ENCODE measurements at regions not wholly inside any gene's neighbourhood (a gene's known extent, or its start where the extent isn't known, plus 50 kb on each side); places are given as distances from the start of the nearest gene placed in this dataset.
"Not testable (repeated sequence)": the region's sequence is repeated elsewhere in the genome, so short reads cannot be mapped to it uniquely, and the experiment has no call there.

DNA sequence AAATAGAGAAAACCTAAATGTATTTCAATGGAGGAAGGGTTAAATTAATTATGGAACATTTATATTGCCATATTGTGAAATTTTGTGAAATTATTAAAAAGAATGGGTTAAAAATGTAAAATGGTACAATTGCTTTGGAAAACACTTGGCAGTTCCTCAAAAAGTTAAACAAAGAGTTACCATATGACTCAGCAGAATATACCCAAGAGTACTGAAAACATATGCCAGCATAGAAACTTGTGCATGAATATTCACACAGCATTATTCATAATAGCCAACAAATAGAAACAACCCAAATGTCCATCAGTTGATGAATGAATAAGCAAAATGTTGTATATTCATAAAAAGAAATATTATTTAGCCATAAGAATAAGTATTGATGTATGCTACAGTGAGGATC, 181.0 kb upstream of the MAST4 start:
- no peak for DNase-seq

DNA sequence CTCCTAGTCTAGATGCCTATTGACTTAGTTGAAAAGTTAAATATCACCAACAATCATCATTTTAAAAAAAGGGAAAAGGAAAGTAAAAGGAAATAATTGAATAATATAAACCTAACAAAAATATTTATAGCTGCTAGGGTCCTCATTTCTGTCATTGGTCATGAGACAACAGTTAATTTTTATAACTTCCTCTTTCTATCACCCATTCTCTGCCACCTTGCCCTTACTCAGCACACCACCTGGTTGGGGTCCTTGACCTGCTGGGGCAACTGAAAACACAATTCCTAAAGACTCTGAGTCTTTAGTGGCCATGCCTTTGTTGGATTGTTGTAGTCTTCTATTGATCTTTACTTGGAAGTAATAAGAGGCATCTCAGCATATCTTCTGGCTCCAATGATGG, 179.5 kb upstream of the MAST4 start:
- no peak for DNase-seq

DNA sequence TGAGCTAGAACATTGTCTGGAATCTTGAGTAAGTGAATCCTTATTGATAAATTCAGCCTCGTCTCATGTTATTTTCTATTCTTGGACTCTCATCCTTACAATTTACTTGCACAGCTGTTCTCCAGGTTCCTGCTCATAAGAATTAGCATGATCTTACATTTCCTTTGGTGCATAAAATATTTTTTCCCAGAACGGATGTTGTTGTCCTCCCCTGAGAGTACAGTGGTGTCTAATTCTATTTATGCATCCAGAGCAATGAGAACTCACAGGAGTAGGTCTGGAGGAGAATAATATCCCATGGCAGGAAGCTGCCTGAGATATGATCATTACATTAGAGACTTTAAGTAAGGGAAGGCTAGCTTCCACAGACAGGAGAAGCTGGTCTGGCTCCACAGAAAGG, 178.4 kb upstream of the MAST4 start:
- no peak for DNase-seq

DNA sequence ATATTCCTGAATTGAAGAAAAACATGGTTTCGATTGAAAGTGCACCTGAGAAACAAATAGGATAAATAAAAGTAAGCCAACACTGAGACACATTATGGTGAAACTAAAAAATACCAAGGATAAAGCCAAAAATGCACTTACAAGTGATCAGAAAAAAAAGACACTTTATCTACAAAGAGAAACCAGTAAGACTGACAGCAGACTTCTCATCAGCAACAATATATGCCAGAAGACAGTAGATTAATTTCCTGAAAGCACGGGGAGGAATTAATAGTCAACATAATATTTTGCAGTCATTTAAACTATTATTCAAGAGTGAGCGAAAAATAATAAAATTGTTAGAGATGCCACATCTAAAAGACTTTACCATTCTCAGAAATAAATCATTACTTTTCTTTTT, 172.7 kb upstream of the MAST4 start:
- no peak for DNase-seq

DNA sequence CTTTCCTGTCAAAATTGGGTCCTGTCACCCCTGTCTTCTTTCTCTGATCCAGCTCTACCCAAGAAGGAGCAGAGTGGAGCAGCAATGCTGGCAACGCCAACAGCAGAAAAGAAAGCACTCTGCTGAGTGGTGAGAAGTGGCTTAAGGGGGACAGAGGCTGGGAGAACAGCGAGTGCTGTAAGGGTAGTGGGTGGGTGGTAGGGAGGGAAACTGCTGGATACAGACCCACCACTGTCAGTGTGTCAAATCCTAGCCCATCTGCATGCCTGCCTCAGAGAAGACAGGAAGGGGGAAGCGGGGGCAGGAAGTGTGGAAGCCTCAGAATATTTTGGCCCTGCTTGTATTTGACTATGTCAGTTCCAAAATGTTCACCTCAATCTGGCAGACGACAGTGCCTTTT, 170.4 kb upstream of the MAST4 start:
- DNase-seq: no peak

DNA sequence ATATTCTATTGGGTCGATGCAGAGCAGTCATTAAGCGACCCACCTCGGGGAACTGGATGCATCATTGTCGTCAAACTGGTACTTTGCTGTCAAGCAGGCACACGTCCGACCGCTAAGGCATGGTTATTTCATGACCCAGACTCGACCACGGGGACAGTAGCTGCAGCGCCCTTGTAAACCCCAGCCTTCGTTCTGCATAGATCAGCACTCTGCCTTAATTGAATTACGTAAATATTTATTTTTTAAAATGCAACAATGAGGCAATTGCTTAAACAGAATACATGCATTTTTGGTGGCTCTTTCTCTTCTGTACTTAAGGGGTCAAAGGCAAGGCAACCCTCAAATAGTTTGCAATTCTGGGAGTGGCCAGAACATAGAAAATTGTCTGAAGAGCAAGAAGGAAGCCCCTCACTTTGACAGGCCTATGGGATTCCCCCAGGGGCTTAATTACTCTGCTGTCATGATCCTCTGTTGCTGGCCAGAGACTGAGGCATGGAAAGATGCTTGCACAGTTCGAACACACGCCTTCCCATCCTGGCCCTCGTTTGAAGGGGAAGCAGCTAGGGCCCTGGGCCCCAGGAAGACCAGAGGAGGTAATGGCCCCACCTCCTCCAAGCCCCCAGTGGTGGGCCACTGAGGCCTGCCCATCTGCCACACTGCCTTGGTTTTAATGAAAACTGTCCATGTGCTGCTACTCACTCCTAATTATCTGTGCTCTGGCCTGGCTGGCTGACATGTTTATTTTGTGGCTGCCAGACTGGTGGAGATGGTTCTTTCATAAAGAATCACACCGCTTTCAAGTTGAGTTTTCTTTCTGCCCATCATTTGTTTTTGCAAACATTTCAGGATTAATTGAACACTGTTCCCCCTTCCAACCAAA, 169.7 kb upstream of the MAST4 start:
- DNase-seq: no peak

DNA sequence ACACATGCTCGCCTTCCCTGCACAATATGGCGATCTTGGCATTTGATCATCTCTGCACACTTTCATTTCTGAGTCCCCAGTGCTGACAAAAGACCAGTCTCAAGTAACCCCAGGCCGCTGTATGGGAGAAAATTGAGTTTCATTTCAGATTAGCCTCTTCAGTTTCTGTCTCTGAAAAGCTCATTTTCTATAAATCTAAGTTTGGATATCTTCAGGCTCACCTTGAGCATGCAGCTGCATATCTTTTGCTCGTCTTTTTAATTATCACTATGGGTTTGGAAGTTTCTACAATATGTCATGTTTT, 169.1 kb upstream of the MAST4 start:
- DNase-seq: no peak

DNA sequence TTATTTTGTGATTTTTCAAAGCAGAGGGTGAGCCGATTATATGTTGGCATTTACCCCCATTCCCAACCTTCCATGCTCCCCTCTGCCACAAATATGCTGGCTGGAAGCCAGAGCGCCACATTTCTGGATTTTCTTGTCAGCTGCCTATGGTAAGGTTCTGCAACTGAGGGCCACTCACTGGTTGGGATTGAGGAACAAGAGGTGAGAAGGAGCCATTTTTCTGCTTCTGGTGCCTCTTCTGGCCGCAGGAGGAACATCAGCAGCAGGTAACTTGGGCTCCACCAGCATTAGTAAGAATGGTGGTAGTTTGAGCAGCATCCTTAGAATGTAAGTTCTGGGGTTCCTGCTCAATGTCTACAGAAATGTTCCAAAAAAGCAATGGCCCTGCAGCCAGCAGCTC, 159.5 kb upstream of the MAST4 start:
- no peak for DNase-seq

DNA sequence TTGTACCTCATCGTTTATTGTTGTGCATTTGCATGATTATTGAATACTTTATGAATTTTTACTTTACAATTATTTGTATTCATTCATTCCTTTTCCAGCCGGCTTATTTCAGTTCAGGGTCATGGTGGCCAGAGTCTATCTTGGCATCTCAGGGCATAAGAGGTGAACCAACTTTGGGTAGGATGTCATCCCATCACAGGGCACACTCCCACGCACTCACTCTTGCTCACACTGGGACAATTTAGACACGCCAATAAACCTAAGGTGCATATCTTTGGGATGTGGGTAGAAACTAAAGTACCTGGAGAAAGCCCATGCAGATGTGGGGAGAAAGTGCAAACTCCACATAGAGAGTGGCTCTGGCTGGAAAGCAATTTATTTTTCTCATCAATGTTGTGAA, 158.1 kb upstream of the MAST4 start:
- no peak for DNase-seq

DNA sequence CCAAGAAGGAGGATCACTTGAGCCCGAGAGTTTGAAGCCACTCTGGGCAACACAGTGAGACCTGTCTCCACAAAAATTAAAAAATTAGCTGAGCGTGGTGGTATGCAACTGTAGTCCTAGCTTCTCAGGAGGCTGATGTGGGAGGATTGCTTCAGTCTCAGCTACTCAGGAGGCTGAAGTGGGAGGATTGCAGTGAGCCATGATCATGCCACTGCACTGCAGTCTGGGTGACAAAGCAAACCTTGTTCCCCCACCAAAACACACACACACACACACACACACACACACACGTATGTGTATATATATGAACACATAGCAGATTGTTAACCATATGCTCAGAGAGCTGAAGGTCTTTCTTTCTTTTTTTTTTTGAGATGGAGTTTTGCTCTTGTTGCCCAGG, 157.5 kb upstream of the MAST4 start:
- DNase-seq: no peak

DNA sequence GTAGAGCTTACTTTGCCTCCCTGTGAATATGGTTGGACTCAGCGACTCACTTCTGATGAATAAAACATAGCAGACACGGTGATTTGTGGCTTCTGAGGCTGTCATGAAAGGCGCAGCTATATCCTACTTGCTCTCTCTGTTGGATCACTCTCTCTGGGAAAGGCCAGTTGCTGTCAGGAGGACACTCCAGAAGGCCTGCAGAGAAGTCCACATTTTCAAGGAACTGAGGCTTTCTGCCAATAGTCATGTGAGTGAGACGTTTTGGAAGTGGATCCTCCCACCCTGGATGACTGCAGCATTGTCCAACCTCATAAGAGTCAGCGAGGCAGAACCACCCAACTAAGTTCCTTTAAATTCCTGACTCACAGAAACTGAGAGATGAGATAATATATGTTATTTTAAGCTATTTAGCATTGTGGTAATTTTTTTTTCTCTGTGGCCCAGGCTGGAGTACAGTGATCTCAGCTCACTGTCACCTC, 156.0 kb upstream of the MAST4 start:
- no peak for DNase-seq

DNA sequence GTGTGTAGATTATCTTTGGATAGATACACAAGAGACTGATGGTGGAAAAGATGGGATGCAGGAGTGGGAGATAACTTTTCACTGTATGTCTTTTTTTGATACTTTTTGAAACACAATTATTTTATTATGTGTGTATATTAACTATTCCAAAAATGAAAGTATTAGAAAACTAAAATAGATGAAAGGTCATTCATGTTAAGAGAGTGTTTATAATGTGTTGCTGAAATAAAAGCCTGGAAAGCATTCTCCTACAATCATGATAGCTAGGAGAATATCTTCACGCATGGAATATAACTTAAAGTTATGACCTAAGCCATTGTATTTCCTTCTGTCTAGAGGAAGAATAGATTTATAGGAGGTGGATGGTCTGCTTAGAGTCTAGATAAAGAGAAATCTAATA, 154.8 kb upstream of the MAST4 start:
- no peak for DNase-seq

DNA sequence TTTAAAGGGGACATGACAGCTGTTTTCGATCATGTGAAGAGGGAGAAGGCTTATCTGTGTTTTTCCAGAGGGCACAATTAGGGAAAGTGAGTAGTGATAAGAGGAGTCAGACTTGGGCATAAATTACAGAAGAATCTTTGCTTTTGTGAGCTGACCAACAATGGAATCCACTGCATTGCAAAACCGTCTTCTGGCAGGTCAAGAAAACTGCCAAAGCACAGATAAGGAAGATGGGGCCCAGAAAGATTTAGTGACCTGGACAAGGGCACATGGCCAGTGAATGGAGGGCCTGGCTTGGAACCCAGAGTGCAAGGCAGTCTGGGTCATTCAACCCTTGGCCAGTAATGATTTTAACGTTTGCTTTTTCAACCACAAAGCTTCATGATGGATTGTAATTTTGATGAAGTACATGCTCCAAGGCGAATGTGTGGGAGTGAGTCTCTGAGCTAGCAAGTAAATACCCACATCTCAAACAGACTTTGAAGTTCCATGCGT, 153.2 kb upstream of the MAST4 start:
- DNase-seq: peak; percentile 60

DNA sequence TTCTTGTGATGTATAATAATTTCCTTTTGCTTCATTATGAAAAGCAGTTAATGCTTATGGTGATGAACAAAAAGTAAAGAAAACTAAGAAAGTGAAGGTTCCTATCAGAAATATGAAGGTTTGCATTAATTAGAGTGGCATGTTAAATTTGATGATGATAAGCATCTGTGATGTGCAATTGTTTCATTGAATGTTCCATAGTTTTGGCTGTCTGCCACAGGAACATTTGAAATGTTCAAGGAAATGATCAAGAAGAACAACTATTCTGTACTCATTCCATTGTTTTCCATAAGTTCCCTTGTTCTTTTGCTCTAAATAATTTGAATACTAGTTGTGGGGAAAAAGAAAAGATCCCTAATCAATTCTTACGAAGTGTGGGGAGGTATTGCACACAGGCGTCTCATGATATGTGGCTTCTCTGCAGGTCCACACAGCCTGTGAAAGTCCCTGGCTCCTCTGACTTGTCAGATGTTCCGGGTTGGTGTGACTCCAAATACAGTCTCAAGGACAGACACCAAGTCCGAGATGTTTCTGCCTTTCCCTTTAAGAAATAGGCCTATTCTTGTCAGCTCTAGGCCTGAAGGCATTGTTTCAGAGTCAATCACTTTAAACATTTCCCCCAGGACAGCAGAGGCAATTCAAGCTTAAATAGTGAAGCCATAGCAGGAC, 152.6 kb upstream of the MAST4 start:
- DNase-seq: peak; percentile 33

DNA sequence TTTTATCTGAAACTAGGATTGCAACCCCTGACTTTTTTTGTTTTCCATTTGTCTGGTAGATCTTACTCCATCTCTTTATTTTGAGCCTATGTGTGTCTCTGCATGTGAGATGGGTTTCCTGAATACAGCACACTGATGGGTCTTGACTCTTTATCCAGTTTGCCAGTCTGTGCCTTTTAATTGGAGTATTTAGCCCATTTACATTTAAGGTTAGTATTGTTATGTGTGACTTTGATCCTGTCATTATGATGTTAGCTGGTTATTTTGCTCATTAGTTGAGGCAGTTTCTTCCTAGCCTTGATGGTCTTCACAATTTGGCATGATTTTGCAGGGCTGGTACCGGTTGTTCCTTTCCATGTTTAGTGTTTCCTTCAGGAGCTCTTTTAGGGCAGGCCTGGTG, 148.1 kb upstream of the MAST4 start:
- not testable (repeated sequence) for DNase-seq

DNA sequence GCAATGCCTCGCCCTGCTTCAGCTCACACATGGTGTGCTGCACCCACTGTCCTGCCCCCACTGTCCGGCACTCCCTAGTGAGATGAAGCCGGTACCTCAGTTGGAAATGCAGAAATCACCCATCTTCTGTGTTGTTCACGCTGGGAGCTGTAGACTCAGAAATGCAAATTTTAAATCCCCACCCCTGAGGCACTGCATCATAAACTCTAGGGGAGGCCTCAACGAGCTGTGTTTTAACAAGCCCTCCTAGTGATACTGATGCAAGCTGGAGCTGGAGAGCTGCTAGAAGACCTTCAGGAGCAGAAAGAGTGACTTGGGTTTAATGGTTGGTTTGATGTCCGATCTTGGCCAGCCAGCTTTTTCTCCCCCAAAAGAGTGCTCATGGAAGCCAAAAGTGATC, 146.0 kb upstream of the MAST4 start:
- no peak for DNase-seq

DNA sequence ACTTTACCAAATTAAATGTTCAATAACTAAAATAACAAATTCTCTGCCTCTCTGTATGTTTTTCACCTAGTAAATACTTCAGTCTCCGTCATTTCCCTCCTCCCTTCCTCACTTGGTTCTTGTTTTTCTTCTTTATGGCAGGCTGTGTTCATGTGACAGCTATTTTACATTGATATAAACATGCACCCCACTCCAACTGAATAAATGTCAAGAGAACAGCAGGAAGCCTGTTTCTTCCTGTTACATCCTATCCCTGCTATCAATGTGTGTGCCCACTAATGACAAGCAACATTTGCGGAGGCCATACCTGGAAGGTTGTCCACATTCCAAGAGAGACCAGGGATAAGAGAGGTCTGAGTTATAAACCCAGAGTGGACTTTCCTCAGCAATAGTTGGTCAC, 145.2 kb upstream of the MAST4 start:
- no peak for DNase-seq

DNA sequence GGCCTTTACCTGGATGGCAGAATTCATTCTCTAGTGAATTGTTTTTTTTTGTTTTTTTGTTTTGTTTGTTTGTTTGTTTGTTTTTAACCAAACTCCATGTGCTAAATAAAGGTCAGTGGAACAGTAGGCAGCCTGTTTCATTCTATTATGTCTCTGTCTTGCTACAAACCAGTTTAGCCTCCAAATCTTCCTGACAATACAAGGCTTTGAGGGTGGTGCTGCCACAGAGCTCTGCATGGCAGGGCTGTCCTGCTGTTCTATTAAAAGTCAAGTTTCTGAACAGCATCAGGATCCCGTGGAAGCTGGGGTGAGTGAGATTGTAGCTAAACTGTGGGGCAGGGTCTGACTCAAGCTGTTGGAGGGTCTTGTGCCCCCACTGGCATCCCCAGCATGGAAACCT, 144.1 kb upstream of the MAST4 start:
- no peak for DNase-seq

DNA sequence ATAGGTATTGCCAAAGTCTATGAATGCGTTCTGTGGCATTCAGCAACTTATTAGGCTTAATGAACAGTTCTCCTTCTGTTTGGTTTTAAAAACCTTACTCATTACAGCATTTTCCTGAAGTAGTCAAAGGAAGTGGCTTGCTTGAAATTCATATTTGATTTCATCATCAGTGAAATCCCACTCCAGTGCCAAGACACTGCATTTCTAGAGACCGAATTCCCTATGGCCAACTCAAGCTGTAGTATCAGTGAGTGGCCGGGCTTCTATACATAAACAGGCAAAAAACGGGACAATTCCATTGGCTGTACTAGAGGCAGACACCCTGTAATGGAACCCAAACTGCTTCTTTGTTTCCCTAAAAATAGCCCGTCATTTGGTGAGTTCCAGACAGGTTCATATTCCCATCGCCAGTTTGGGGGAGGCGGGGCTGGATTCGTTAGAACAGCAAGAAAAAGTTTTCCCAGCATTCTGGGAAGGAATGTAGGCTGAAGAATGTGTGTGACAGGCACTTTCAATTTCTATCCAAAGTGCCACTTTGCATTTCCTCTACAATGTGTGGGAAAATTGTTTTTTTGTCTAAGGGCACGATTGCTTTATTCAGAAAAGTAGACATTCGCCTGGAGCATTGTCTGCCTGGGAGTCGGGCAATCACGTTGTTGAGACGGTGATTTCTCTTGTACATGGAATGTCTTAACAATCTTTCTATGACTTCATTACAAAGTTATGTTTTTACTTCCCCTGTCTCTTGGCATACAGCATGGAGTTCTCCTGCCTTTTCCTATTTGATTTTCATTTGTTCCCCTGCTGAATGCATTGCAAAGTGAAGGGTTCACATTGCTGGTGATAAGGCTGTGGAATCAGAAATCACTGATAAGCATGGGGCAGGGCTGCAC, 141.8 kb upstream of the MAST4 start:
- DNase-seq: no peak

DNA sequence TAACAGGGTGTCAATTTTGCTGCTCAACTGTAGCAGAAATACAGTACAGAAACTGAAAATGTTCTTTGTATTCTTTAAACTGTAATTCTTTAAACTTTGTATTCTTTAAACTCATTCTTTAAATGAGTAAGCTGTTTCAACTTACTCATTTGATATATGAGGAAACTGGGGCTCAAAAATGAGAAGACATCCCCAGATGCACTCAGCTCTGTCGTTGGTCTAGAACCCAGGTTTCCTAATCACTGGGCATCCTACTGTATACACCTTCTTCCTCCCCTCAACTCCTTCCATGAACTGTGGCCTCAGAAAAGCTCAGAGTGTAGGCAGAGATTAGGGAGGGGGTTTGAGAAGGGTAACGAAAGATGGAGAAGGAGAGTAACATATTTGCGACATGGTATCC, 136.5 kb upstream of the MAST4 start:
- DNase-seq: no peak

DNA sequence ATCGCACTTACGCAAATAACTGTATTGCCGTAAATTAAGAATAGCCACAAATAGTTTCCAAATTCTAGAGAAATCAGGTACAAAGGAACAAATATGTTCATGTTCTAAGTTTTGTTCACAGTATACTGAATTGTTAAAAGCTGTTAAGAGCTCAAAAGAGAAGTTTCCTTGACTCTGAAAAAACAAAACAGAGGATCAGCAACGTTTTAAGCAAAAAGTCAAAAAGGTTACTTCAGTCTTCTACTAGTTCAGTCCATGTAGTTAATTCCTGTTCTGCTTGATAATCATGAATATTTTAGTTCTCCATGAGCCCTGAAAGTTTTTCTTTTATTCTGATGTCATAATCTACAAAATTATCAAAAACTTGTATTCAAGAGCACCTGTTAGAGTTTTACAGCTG, 128.6 kb upstream of the MAST4 start:
- DNase-seq: no peak

DNA sequence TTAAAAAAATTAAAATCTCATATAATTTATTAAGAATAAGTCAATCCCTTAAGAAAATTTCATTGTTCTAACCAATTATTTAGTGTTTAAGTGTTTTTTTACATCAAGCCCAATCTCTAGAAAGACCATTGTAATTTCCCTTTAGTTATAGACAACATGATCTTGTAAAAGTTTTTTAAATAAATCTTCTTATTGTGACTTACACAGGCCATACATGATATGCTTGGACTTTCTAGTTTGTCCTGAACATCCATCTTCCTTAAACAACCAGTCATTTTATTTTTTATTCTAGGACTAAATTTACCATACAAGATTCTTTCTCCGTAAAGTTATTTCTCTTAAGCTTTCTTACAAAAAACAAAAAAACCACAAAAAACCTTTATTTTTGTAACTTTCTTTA, 126.5 kb upstream of the MAST4 start:
- no peak for DNase-seq

DNA sequence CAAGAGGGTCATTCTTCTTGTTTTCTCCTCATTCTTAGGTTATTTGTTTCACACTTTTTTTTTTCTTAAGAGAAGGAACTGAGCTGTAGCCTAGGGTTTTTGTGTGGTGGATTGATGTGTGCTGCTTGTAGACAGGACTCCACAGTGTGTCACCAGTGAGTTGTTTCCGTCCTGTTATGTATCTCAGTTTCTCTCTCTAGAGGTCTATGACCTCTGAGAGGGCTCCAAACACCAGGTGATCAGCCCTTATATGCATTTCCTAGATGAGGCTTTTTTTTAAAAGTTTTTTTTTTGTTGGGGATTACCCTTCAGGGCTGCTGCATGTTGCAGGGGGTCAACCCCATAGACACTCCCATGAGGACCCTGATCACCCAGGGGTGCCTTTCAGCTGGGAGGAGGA, 124.2 kb upstream of the MAST4 start:
- DNase-seq: no peak
